GM13977 (cell line): ENCODE measurements at regions not wholly inside any gene's neighbourhood (a gene's known extent, or its start where the extent isn't known, plus 50 kb on each side); places are given as distances from the start of the nearest gene placed in this dataset.
A peak's percentile ranks its signal among the peaks of the same experiment; 100 is the strongest.
"Not testable (repeated sequence)": the region's sequence is repeated elsewhere in the genome, so short reads cannot be mapped to it uniquely, and the experiment has no call there.

ENCODE experiments used
- DNase-seq: peaks from one replicate; pipeline ENCODE4 v3.0.0; 2012; ENCODE audit warnings: low spot score
- CTCF ChIP-seq: IDR thresholded peaks from 2 replicates; pipeline ENCODE4 v1.5.1; 2012; ENCODE audit warnings: mild to moderate bottlenecking, control low read depth; ENCODE audit not compliant: insufficient read depth; ENCODE audit errors: extremely low read depth, missing control alignments
- in situ Hi-C: fragments of 300-500 bp; cut with MboI; formaldehyde crosslinking; loops from one replicate; pipeline ENCODE4 v1.12.0; 2022; ENCODE audit warnings: low sequenced_read_pairs, low pct_unique_long_range_greater_than_20kb, mixed read lengths, inconsistent platforms; ENCODE audit not compliant: unreplicated experiment

DNA sequence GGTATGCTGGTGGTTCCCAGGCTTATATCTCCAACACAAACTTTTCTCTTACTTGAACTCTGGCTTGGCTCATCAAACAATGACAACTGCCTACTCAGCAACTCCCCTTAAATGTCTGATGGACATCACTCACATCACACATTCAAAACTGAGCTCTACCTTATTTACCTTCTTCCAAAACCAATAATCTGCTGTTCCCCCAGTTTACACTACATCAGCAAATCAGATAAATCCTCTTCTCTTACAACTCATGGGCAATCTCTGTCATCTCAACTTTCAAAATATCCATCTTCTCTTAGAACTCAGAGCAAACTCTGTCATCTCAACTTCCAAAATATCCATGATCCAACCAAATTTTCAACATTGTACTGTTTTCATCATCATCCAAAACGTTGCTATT lies 2347.9 kb upstream of the ACO1 start:
- in situ Hi-C loops: no loop called here
- TF ChIP-seq CTCF: no peak
- DNase-seq: no peak

- DNase-seq: peak; percentile 3
- no peak for TF ChIP-seq CTCF
- in situ Hi-C loops: no loop called here
Measured at GRCh38 chr9:30039712-30040111, 2344.7 kb upstream of the ACO1 start.

DNA sequence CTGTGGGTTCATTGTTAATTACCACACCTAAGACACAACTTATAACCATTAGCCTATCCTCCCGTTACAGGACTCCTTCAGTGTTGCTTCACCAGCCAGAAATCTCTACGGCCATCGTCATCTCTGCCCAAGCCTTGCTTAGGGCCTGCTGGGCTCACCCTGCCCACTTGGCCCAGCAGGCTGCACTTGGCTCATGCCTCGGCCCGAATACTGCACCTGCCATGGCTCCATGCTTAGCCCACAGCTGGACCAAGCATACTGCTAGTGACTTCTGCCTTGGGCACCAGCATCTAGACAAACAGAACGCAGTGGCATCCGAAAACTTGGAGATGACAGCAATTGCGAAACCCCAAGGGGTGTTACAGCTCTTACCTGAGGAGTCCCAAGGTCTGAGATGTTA lies 2336.0 kb upstream of the ACO1 start:
- in situ Hi-C loops: no loop called here
- DNase-seq: no peak
- TF ChIP-seq CTCF: no peak

GRCh38 chr9:30058463-30058862 lies 2326.0 kb upstream of the ACO1 start:
- DNase-seq: no peak
- TF ChIP-seq CTCF: no peak
- in situ Hi-C loops: no loop called here

- DNase-seq: no peak
- TF ChIP-seq CTCF: no peak
- in situ Hi-C loops: no loop called here
Measured at GRCh38 chr9:30060976-30061375, 2323.5 kb upstream of the ACO1 start.

- in situ Hi-C loops: no loop called here
- no peak for DNase-seq
- TF ChIP-seq CTCF: no peak
Measured at GRCh38 chr9:30065888-30066287, 2318.6 kb upstream of the ACO1 start.

GRCh38 chr9:30069236-30069635 lies 2315.2 kb upstream of the ACO1 start:
- in situ Hi-C loops, DNase-seq: not testable (repeated sequence)
